NCI-H748 (cell line): ENCODE measurements at regions not wholly inside any gene's neighbourhood (a gene's known extent, or its start where the extent isn't known, plus 50 kb on each side); places are given as distances from the start of the nearest gene placed in this dataset.
"Not testable (repeated sequence)": the region's sequence is repeated elsewhere in the genome, so short reads cannot be mapped to it uniquely, and the experiment has no call there.

Source experiments
- DNase-seq: peaks from one replicate; lab custom pipeline; 2025; ENCODE audit not compliant: unreplicated experiment; lab: John Stamatoyannopoulos, UW

GRCh38 chr2:225920621-225921220, 521.2 kb downstream of the NYAP2 start:
- DNase-seq = no peak

- DNase-seq = no peak
Observed at GRCh38 chr2:225916692-225917091, 517.2 kb downstream of the NYAP2 start.

- DNase-seq = no peak
Observed at GRCh38 chr2:225911019-225911418, 511.5 kb downstream of the NYAP2 start.

- no peak for DNase-seq
Observed at GRCh38 chr2:225895126-225895525, 495.6 kb downstream of the NYAP2 start.

GRCh38 chr2:225894236-225894980, 494.9 kb downstream of the NYAP2 start:
- no peak for DNase-seq

- DNase-seq = no peak
Observed at GRCh38 chr2:225893151-225893550, 493.6 kb downstream of the NYAP2 start.

- no peak for DNase-seq
Observed at GRCh38 chr2:225891771-225892170, 492.3 kb downstream of the NYAP2 start.

- DNase-seq = no peak
Observed at GRCh38 chr2:225891013-225891412, 491.5 kb downstream of the NYAP2 start.

- peak; percentile 33 for DNase-seq
Observed at GRCh38 chr2:225889452-225889851, 489.9 kb downstream of the NYAP2 start.

GRCh38 chr2:225867071-225867470, 467.6 kb downstream of the NYAP2 start:
- DNase-seq = no peak

GRCh38 chr2:225865468-225865867, 466.0 kb downstream of the NYAP2 start:
- no peak for DNase-seq

- no peak for DNase-seq
Observed at GRCh38 chr2:225864394-225864793, 464.9 kb downstream of the NYAP2 start.

- no peak for DNase-seq
Observed at GRCh38 chr2:225842939-225843338, 443.4 kb downstream of the NYAP2 start.

- DNase-seq = no peak
Observed at GRCh38 chr2:225841314-225841713, 441.8 kb downstream of the NYAP2 start.

- no peak for DNase-seq
Observed at GRCh38 chr2:225837328-225837727, 437.8 kb downstream of the NYAP2 start.

- no peak for DNase-seq
Observed at GRCh38 chr2:225824748-225825449, 425.4 kb downstream of the NYAP2 start.

GRCh38 chr2:225821351-225821750, 421.8 kb downstream of the NYAP2 start:
- no peak for DNase-seq

GRCh38 chr2:225820826-225821225, 421.3 kb downstream of the NYAP2 start:
- no peak for DNase-seq

GRCh38 chr2:225814554-225814953, 415.0 kb downstream of the NYAP2 start:
- no peak for DNase-seq

GRCh38 chr2:225806105-225806504, 406.6 kb downstream of the NYAP2 start:
- no peak for DNase-seq

GRCh38 chr2:225802076-225802475, 402.6 kb downstream of the NYAP2 start:
- not testable (repeated sequence) for DNase-seq

- no peak for DNase-seq
Observed at GRCh38 chr2:225797394-225797793, 397.9 kb downstream of the NYAP2 start.
